ENCODE measurements at regions not wholly inside any gene's neighbourhood (a gene's known extent, or its start where the extent isn't known, plus 50 kb on each side); places are given as distances from the start of the nearest gene placed in this dataset.

DNA sequence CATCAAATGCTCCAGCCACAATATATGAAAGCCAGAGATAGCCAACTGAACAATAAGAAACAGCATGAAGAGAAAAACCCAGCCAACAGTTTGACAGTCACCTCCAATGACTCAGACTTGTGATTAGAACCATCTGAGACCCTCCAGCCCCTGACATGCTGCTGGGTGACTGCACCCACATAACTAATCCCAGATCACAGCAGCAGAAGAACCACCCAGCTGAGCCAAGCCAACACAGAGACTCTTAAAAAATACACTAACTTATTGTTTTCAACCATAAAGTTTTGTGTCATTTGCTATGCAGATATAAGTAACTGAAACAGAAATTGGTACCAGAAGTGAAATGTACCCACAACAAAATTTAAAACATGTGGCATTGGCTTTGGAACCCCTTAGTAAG, 314.3 kb upstream of the DYNLRB2 start:
- DNase-seq (ENCODE audit: low spot score), result no peak
- intact Hi-C loops (cut with DNase I), result no loop called here
- ATAC-seq, result no peak

DNA sequence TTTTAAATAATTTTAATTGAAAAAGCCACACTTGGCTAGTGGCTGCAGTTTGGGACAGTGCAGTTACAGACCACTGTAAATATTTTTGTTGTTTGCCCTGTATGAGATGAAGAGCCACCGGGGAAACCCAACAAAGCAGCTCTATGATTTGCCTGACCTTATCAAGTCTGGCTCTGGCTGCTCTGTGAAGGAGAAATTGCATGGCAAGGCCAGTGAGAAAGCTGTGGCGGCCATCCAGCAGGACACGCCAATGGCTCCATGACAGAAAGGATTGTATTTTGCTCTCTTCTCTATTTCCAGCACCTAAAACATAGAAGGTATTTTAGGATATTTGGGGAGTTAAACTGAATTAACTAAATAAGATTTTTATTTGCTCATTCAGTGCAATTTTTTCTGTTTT, 330.0 kb upstream of the DYNLRB2 start:
- intact Hi-C loops (cut with DNase I), result no loop called here
- ATAC-seq, result no peak
- DNase-seq (ENCODE audit: low spot score), result no peak

DNA sequence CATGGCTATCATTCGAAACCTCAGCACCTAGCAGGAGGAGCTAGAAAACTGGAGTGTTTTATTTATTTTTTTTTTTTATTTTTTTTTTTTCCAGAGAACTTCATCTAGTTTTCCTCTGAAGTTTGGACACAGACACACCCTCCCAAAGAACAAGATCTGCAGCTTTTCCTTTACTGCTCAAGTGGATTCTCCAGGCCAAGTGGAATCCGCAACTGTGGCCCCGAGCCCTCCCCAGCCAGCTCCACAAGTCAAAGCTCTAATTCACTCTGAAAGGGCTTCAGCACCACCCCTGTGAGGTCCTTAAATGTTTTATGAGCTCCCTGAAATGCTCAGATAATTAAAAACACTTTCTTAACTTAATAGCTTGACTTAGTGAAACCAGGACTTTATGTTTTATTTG, 332.1 kb upstream of the DYNLRB2 start:
- intact Hi-C loops (cut with DNase I), result no loop called here
- no peak for ATAC-seq
- DNase-seq (ENCODE audit: low spot score), result no peak

DNA sequence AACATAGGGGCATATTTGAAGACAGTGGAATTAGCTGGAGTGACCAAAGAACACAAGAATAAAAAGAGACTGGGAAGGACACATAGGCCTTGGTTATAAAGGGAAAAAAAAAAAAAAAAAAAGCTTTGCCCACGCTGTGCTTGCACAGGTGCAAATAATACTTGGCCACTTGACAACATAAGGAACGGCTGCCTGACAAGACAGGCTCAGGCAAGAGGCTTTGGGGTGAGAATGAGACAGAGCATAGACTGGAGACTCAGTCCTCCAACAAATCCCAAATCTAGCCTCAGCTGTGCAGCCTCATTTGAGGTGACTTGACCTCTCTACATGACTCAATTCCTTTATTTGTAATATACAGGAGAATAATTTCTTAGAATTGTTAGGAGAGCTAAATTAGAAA, 332.8 kb upstream of the DYNLRB2 start:
- no peak for DNase-seq (ENCODE audit: low spot score)
- no peak for ATAC-seq
- intact Hi-C loops (cut with DNase I), result no loop called here

DNA sequence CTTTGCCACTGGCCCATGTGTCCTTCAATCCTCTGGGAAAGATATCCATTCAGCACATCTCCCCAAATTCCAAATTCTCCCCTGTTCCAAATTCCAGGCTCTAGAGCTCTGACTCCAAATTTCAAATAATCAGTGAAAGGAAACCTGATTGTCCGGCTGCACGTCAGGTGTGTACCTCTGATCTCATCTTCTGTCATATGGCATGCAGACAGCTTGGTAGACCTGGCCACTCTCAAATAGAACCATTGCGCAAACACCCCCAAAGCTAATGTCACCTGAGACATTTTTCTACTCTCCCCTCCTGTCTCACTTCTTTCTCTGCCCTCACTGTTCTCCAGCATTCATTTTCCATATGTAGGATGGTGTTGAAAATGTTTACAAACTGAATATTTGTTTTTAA, 337.0 kb upstream of the DYNLRB2 start:
- intact Hi-C loops (cut with DNase I), result no loop called here
- DNase-seq (ENCODE audit: low spot score), result no peak
- no peak for ATAC-seq

DNA sequence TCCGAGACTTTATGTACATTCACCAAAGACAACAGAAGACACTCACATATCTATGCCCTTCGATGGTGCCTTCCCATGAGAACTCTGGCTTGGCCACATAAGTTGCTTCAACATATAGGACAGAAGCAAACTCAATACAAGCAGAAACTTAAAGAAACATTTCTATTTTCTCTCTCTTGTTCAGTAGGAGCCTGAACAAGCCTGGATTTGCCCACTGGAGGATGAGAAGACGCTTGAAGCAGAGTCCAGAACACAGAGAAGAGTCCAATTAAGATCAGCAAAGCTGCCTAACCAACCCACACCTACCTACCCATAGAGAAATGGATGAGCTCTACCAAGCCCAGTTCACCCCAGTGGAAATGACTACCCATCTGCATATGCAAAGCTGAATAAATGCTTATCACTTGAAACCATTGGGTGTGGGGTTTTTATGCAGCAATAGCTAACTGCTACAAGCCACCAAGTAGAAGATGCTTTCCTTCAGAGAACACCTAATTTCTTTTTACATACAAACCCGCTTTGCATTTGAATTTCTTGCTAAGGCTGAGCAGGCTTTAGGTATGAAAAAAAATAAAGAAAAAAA, 337.9 kb upstream of the DYNLRB2 start:
- ATAC-seq (no peak), DNase-seq (ENCODE audit: low spot score) (no peak)
- intact Hi-C loops (cut with DNase I), result no loop called here

DNA sequence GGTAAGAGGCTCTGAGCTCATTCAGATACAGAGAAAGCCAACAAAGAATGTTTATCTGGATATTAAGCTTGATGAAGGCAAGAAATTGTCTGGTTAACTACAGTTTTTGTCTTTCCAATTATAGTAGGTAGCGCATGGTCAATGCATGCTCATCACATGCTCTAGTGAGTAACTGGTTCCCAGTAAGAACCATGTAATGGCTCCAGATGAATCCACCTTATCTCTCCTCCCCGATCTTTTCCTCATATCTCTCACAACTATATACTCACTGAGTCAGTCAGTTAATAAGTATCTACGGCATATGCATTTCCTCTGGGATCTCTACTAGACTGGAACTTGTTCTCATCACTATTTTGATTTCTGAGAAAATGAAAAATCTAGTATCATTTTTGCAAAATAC, 340.7 kb upstream of the DYNLRB2 start:
- intact Hi-C loops (cut with DNase I), result no loop called here
- ATAC-seq (no peak), DNase-seq (ENCODE audit: low spot score) (no peak)

DNA sequence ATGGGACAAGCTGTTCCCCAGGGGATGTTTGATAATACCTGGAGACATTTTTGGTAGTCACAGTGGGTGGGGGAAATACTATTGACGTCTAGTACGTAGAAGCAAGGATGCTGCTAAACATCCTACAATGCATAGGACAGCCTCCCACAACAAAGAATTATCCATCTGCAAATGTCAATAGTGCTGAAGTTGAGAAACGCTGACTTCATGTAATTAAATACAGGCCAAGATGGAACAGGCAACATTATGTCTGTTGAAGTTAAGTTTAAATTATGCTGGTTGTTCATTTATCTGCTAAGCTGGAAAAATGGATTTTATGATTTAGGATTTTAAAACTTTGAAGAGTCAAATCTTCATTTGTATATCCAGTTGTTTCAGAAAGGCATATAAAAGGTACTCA, 341.2 kb upstream of the DYNLRB2 start:
- ATAC-seq, result no peak
- intact Hi-C loops (cut with DNase I), result no loop called here
- no peak for DNase-seq (ENCODE audit: low spot score)

DNA sequence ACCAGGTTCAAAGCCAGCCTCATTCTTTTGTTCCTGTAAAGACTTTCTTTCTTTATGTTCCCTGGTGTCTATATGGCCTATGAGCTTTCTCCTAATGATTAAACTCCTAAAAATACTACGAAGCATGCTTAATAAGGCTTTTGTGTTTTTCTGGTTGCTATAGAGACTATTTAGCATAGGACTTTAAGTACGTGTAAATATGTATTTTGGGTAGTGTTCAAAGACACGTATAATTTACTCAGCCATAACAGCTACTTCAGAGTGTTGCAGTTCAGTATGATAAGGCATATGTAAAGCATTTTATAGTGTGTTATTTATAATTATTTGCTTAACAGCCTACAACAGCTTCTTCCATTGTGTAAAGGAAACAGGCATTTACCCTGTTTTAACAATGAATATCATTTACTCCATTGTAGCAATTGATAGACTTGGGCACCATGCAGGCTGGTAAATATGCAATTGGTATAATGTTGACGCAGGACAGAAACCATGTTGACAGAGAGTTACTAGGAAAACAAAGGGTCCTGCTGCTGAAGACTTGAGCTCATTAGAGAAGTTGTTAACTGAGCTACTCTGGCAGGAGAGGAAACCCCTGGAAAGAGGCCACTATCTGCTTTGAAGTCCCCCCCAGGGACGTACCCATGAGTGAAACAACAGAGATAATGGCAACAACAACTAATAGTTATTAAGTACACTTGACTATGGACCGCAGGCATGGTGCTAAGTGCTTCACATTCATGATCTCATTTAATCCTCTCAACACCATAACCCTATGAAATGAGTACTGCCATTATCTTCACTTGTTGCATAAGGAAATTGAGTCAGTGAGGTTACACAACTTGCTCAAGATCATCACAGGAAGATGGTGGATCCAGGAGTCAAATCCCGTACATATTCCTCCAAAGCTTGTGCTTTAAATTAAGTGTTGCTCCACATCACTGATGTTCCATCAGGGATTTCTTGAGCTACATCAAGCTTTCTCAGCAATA, 342.2 kb upstream of the DYNLRB2 start:
- DNase-seq (ENCODE audit: low spot score), result no peak
- intact Hi-C loops (cut with DNase I), result no loop called here
- ATAC-seq, result no peak

DNA sequence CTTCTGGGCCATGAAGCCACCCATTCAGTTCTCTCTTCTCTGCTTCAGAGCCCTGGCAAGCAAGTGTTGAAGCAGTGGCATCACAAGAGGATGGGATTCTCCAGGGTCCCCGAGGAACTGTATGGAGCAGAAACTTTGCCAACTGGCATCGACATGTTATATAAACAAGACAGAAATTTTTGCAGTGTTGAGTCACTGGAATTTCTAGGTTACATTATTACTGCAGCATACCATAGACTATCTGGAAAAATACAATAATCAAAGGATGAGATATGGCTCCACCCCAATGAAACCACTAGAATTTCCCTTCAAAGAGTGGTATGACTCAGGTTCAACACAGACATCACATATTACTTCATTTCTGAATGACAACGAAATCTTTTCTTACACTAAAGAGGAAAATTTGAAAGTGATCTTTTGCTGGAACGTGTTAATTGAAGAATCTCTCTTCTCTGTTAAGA, 343.0 kb upstream of the DYNLRB2 start:
- intact Hi-C loops (cut with DNase I), result no loop called here
- DNase-seq (ENCODE audit: low spot score) (no peak), ATAC-seq (no peak)

DNA sequence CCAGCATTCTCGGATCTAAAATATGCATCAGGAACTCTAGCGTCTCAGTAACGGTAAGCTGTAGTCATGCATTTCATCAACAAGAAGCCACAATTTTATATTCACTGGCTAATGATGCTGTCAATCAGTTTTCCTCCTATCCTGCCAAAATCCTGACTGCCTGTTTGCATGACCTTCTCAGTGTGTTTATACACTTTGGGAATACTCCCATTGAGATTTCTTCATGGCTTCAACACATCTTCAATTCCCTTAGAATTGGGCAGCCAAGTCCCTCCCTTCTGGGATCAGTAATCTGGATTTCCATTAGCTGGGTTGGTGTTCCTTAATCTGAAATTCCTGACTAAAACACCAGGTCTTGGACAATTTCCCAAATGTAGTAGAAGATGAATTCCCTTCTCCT, 348.9 kb upstream of the DYNLRB2 start:
- ATAC-seq, result no peak
- intact Hi-C loops (cut with DNase I), result no loop called here
- DNase-seq (ENCODE audit: low spot score), result no peak

DNA sequence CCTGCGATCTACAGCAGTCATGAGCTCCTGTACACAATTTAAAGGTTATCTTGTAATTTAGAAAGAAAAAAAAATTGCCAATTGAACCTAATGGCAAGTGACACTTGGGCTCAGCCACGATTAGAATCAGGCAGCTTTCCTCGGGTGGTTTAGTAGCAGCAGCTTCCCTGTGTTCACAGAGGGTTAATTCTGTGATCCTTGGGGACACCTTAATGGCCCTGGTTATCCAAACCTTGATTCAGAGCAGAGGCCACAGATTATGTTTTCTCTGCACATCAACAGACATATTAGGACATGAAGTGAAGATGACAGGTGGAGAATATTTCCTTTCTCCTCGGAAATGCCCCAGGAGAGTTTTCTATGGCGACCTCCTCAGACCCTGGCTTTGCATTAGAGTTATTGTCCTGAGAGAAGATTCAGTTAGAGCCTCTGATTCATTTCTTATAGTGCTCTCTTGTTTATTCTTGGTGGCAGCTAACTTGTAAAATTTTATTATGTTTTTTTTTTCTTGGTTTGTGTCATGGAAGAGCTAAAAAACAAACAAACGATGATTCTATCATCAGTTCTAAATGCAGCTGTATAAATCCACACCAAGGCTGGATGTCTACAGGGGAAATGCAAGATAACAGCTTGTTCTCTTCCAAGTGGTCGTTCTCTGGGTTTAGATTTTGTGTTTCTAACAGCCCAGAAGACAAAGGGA, 351.2 kb upstream of the DYNLRB2 start:
- intact Hi-C loops (cut with DNase I), result no loop called here
- ATAC-seq (no peak), DNase-seq (ENCODE audit: low spot score) (no peak)

DNA sequence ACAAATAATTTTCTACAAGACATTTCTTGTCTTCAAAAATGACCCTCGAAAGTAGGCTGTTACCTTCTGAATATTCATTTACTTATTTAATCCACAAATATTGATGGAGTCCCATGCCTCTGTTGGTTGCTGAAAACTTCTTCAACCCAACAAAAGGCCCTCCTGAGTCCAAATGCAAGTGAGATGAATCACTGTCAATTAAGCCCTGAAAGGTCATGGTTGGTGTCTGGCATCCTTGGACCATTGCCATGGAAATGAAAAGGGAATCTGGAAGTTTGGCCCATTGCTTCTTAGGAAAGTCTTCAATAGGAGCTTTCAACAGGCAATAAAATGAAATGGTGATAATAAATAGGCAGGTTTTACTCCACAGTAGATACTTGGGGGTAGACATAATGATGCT, 364.7 kb upstream of the DYNLRB2 start:
- no peak for DNase-seq (ENCODE audit: low spot score)
- intact Hi-C loops (cut with DNase I), result no loop called here
- no peak for ATAC-seq

DNA sequence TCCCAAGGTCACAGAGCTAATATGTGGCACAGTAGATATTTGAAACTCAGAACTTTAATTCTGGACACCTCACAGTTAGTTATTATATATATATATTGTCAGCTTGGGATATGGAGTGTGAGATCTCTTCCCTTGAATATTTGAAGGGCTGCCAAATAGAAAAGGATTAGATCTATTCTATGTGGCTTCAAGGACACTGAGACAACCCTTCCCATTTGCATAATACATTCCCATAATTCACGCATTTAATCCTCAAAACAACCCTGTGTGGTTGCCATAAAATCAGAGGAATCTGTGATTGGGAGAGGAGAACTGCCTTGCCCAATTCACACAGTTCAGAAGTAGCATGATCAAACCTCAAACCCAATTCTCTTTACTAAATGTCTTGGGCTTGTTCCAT, 365.8 kb upstream of the DYNLRB2 start:
- no peak for DNase-seq (ENCODE audit: low spot score)
- intact Hi-C loops (cut with DNase I), result no loop called here
- no peak for ATAC-seq

DNA sequence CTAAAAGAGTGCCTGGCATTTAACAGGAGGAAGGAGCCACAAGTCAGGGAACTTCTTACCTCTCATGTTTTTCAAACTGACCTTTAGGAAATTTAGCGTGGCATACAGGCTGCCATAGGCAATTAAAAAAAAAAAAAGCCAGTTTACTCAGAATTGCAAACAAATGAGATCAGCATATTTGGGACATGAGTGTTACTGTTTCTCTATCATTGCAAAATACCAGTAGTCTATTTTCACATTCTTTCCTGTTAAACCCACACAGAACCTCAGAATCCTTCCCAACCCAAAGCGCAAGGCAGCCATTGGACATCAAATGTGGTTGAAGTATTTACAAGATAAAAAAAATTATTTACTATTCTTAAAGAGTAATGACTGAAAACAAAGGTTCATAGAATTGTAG, 366.4 kb upstream of the DYNLRB2 start:
- intact Hi-C loops (cut with DNase I), result no loop called here
- DNase-seq (ENCODE audit: low spot score) (no peak), ATAC-seq (no peak)

DNA sequence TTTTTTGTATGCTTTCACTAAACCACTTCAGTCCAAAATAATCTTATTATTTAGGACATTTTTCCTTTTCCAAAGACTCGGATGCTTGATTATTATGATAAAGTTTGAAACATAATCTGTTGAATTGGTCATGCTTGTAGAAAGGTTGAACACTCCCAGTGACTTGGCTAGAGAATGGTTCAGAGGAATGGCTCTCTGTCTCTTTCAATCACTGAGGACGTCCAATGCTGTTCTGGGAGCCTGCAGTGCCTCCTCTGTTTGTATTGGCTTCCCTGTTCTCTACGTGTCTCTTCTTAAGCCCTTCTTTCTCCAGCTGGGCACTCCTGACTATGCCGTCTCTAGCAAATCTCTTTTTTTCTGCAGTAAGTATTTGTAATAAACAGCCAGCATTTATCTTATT, 369.0 kb upstream of the DYNLRB2 start:
- intact Hi-C loops (cut with DNase I), result no loop called here
- DNase-seq (ENCODE audit: low spot score) (no peak), ATAC-seq (no peak)

DNA sequence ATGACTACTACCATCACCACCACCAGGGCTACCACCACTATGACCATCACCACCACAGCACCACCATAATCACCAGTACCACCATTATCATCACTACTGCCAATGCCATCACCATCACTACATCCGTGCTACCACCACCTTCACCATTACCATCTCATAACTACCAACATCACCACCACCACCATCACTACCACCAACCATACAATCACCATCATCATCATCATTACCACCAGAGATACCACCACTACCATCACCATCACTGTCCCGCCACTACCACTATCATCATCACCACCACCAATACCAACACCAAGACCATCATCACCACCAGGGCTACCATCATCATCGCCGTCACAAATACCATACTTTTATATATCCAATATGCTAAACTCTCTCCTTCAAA, 369.6 kb upstream of the DYNLRB2 start:
- intact Hi-C loops (cut with DNase I), result no loop called here
- ATAC-seq, result no peak
- no peak for DNase-seq (ENCODE audit: low spot score)

DNA sequence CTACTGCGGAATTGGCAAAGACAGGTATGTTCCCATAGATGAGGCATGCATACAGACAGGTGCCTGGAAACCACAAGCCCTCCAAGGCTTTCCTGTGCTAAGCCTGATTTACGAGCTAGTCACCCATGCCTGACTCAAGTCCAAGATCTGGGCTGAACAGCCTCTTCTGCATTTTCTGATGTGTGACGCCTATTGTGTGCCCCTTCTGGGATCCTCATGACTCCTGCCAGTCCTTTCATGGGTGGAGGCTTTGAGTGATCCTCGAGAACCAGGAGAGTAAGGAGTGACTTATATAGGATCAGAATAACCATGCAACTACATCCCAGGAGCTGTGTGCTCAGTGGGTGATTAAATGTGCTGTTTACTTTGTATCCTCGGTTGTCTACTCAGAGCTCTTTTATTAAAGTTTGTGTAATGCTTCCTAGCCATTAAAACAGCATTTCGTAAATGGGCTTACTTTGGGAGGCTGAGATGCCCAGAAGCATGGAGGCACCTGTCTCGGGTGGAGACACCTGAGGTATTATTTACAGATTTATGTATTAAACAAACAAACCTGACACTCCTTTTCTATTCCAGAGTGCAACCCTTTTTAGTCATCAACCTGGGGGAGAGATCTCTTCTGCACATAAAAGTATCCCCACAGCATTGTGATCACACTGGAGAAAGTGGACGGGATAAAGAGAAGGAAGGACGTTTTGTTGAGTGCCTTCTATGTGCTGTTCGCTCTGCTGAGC, 373.0 kb upstream of the DYNLRB2 start:
- no peak for DNase-seq (ENCODE audit: low spot score)
- ATAC-seq, result no peak
- intact Hi-C loops (cut with DNase I), result no loop called here

DNA sequence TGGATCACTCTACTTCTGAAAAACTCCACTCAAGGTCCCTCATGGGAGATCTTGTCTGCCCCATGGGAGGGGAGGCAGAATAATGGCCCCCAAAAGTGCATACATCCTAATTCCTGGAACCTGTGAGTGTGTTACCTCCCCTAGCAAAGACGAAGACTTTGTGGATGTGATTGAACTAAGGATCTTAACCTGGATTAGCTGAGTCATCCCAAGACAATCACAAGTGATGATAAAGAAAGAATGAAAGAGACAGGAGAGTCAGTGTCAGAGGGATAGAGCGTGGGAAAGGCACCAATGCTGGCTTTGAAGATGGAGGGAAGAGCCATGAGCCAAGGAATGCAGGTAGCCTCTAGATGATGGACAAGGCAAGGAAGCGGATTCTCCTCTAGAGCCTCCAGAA, 374.7 kb upstream of the DYNLRB2 start:
- ATAC-seq, result no peak
- intact Hi-C loops (cut with DNase I), result no loop called here

More for the DNA sequence above, 374.7 kb upstream of the DYNLRB2 start:
- no peak for DNase-seq (ENCODE audit: low spot score)
